GM18526 (cell line): ENCODE measurements at regions not wholly inside any gene's neighbourhood (a gene's known extent, or its start where the extent isn't known, plus 50 kb on each side); places are given as distances from the start of the nearest gene placed in this dataset.

Experiments
- POLR2A ChIP-seq: IDR thresholded peaks from 3 replicates; pipeline ENCODE4 v1.6.1; 2011; ENCODE audit not compliant: insufficient read length; ENCODE audit errors: extremely low read depth

GRCh38 chr20:48538856-48539255 is 288.9 kb downstream of the PREX1 start:
- no peak for TF ChIP-seq POLR2A

GRCh38 chr20:48538058-48538825 is 289.6 kb downstream of the PREX1 start:
- TF ChIP-seq POLR2A, result no peak

DNA sequence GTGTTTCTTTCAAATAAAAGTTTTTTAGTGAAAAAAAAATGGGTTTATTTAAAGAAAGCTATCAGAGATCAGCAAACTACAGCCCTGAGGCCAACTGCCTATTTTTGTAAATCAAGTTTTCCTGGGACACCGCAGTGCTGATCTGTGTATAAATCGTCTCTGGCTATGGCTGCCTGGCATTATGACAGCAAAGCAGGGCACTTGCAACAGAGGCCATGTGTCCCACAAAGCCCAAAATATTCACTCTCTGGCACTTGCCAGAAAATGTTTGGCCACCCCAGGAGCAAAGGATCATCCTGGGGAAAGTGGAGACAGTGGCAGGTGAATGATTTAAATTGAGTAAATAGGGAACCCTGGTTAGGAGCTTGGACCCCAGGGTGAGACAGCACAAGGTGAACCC is 291.6 kb downstream of the PREX1 start:
- no peak for TF ChIP-seq POLR2A

DNA sequence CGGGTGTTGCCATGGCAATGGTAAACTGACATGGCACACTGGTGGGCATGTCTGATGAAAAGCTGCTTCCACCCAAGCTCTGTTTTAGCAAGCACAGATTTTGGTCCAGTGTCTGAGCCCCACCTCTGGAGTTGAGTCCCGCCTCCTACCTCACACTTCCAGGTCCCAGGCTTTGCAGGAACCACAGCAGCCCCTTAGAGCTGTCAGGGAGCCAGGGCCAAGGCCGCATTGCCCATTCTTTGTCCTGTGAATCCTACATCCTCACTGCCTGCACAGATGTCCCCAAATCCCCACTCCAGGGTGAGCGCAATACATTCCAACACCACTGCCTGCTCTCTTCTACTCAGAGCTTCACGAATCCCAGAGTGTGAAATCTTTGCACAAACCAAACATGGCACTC is 292.2 kb downstream of the PREX1 start:
- no peak for TF ChIP-seq POLR2A

GRCh38 chr20:48532028-48532427 is 295.8 kb downstream of the PREX1 start:
- TF ChIP-seq POLR2A, result no peak

DNA sequence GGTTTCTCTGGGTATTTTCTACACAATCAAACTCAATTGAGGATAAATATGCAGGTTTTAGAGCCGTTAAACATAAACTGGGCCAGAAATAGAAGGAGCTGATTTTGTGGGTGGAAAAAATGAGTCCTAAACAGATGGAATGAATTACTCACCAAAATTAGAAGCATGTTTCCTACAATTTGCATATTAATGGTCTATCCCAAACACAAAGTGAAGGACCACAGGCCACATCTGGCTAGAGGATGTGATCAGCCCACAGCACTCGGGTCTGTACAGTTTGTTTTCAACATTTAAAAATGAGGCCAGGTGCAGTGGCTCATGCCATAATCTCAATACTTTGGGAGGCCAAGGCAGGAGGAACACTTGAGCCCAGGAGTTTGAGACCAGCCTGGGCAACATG is 296.3 kb downstream of the PREX1 start:
- TF ChIP-seq POLR2A, result no peak

DNA sequence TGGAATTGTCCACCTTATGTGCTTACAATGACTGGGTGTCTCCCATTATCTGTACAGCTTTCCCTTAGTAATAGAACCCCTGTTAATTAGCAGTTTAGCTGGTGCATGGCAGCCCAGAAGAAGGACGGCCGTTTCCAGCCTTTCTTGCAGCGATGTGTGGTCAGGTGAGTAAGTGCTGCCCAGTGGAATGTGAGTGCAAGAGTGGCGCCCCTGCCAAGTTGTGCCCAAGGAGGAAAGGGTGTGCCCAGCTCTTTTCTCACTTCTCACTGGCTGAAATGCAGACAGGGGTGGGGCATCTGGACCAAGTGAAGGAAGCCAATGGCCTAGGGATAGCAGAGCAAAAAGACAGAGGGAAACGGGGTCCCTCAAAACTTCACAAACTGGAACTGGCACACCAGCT is 296.8 kb downstream of the PREX1 start:
- no peak for TF ChIP-seq POLR2A

- TF ChIP-seq POLR2A, result no peak
These were observed 299.5 kb downstream of the PREX1 start for GRCh38 chr20:48528346-48528745.

- no peak for TF ChIP-seq POLR2A
These were observed 300.0 kb downstream of the PREX1 start for GRCh38 chr20:48527771-48528170.

DNA sequence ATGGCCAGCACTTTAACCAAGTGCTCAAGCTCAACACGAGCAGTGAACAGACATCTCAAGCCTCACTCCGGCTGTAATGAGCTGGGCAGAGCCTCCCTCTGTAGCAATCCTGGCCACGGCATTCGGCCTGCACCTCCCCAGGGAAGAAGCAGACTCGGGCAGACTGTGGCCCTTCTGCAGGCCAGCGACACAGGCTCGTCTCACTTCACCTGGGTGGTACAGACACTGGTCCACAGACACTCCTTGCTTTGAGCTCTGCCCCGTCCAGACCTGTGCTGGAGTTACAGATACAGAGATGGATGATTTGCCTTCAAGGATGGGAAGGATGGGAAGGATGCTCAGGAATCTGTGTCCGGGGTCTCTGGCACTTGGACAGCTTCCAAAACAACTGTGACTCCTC is 300.9 kb downstream of the PREX1 start:
- TF ChIP-seq POLR2A, result no peak

DNA sequence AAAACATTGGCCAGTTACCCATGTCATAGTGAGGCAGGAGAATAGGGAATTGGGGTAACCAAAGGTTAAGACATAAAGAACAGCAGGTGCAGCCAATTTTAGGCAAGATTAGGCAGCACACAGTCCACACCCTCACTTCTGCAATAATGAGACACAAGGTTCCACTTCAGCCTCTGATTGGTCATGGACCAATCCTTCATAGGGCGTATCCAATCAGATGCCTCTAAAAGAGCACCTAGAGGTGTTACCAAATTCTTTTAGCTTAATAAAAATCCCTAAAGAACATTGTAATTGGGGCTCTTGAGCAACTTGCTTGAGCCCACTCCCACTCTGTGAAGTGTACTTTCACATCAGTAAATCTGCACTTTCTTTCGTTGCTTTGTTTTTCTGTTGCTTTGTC is 302.4 kb downstream of the PREX1 start:
- no peak for TF ChIP-seq POLR2A

DNA sequence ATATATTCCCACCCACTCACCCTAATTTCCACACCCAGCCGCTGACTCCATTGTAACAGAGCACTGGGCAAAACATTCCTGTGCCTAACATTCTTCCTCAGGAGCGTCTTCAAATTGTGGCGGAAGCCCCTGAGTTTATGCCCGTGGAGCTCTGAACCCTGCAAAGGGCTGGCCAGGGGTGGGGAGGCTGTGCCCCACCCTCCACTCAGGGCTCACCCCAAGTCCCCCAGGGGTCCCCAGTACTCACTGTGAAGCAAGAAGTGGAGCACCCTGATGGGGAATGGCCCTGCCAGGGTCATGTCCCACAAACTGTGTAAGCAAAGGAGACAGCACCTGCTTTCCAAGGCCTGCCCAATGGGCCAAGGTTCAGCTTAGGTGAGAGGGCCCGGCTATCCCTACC is 303.2 kb downstream of the PREX1 start:
- TF ChIP-seq POLR2A, result no peak

- no peak for TF ChIP-seq POLR2A
These were observed 304.4 kb downstream of the PREX1 start for GRCh38 chr20:48523191-48523995.

DNA sequence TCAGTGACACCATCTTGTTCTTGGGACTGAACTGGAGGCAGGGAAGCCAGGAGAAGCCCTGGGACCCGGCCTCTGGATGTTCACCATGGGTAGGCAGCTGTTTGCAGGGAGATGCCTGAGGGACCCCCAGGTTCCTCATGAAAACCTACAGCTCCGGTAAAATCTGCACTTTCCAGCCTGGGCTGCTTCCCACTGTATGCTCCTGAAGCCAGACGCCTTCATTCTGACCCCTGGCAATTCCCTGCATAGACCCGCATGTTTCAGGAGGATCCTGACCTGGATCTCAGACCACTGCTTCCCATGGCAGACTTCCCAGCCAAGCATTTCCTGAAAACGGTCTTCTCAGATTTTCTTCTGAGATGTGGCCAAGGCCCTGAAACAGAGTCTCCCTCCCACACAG is 306.7 kb downstream of the PREX1 start:
- TF ChIP-seq POLR2A, result no peak

DNA sequence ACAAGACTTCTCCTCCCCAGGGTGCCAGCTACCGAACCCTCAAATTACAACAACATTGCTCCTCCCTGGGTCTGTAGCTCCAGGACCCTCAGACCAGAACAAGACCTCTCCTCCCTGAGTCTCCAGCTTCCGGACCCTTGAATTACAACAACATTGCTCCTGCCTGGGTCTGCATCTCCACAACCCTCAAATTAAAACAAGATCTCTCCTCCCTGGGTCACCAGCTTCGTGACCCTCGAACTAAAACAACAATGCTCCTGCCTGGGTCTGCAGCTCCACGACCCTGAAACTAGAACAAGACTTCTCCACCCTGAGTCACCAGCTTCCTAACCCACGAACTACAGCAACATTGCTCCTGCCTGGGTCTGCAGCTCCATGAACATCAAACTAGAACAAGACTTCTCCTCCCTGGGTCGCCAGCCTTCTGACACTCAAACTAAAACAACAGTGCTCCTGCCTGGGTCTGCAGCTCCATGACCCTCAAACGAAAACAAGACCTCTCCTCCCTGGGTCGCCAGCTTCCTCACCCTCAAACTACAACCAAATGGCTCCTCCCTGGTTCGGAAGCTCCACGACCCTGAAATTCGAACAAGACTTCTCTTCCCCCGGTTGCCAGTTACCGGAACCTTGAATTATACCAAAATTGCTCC is 324.5 kb downstream of the PREX1 start:
- no peak for TF ChIP-seq POLR2A

DNA sequence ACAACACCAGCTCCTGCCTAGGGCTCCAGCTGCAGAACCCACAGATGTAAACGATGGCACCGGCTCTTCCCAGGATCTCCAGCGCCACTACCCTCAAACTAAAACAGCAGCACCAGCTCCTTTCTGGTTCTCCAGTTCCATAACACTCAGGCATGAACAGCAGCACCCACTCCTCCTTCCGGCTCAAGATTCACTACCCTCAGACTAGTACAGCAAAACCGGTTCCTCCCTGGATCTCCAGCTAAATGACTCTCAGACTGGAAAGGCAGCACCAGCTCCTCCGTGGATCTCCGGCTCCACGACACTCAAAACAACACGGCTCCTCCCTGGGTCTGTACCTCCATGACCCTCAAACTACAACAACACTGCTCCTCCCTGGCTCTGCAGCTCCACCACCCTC is 325.0 kb downstream of the PREX1 start:
- no peak for TF ChIP-seq POLR2A

- TF ChIP-seq POLR2A, result no peak
These were observed 325.8 kb downstream of the PREX1 start for GRCh38 chr20:48502016-48502415.

DNA sequence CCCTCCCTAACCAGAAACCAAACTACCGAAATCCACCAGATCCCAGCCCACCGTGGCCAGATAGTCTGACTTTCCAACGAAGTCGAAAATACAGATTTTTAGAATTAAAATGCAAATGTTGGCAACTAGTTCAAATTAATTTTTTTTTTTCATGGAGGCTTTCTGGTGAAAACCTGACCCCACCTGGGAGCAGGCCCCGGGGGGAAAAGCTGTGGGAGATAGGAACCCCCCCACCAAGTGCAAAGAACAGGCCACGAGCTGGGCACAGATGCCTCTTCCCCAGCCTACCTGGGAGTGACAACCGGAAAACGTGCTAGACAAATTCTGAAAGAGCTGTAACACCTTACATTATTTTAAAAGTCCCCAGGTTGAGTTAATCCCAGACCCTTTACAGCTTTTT is 333.8 kb downstream of the PREX1 start:
- no peak for TF ChIP-seq POLR2A
